ENCODE measurements at regions not wholly inside any gene's neighbourhood (a gene's known extent, or its start where the extent isn't known, plus 50 kb on each side); places are given as distances from the start of the nearest gene placed in this dataset.

- TF ChIP-seq EZH2 (IDR thresholded peaks at IDR 0.05; ENCODE audit: borderline replicate concordance, low read length) (no peak), CTCF (conservative IDR thresholded peaks at IDR 0.05 in 1 of 2, IDR thresholded peaks at IDR 0.05 in 1 of 2; ENCODE audit: extremely low read depth in 1 of 2, insufficient read depth in 1 of 2, low read depth in 1 of 2, low read length in 2 of 2) (no peak)
Measured at GRCh38 chr11:81368192-81368591, 1365.5 kb downstream of the FAM181B start.

All from mammary epithelial cell (primary cell).